ENCODE measurements at regions not wholly inside any gene's neighbourhood (a gene's known extent, or its start where the extent isn't known, plus 50 kb on each side); places are given as distances from the start of the nearest gene placed in this dataset.

- in situ Hi-C loops (cut with MboI; ENCODE audit: low pct_unique_long_range_greater_than_20kb, low sequenced_read_pairs, unreplicated experiment) = no loop called here
- DNase-seq (ENCODE audit: low spot score) = peak; percentile 50
- TF ChIP-seq CTCF (IDR thresholded peaks at IDR 0.05; ENCODE audit: extremely low read depth, insufficient read depth, missing control alignments) = peak; percentile 82
Observed at GRCh38 chr14:21868442-21869046, 194.9 kb upstream of the OR4E1 start.

- DNase-seq (ENCODE audit: low spot score) = no peak
- TF ChIP-seq CTCF (IDR thresholded peaks at IDR 0.05; ENCODE audit: extremely low read depth, insufficient read depth, missing control alignments) = no peak
- in situ Hi-C loops (cut with MboI; ENCODE audit: low pct_unique_long_range_greater_than_20kb, low sequenced_read_pairs, unreplicated experiment) = no loop called here
Observed at GRCh38 chr14:21867541-21867940, 193.9 kb upstream of the OR4E1 start.

- no peak for TF ChIP-seq CTCF (IDR thresholded peaks at IDR 0.05; ENCODE audit: extremely low read depth, insufficient read depth, missing control alignments)
- no peak for DNase-seq (ENCODE audit: low spot score)
Observed at GRCh38 chr14:21866479-21866878, 192.9 kb upstream of the OR4E1 start.

GRCh38 chr14:21863289-21863688 is 189.7 kb upstream of the OR4E1 start:
- DNase-seq (ENCODE audit: low spot score) = no peak
- in situ Hi-C loops (cut with MboI; ENCODE audit: low pct_unique_long_range_greater_than_20kb, low sequenced_read_pairs, unreplicated experiment) = no loop called here
- no peak for TF ChIP-seq CTCF (IDR thresholded peaks at IDR 0.05; ENCODE audit: extremely low read depth, insufficient read depth, missing control alignments)

More at GRCh38 chr14:21866479-21866878, 192.9 kb upstream of the OR4E1 start:
- in situ Hi-C loops (cut with MboI; ENCODE audit: low pct_unique_long_range_greater_than_20kb, low sequenced_read_pairs, unreplicated experiment) = no loop called here

- no peak for DNase-seq (ENCODE audit: low spot score)
- in situ Hi-C loops (cut with MboI; ENCODE audit: low pct_unique_long_range_greater_than_20kb, low sequenced_read_pairs, unreplicated experiment) = no loop called here
- no peak for TF ChIP-seq CTCF (IDR thresholded peaks at IDR 0.05; ENCODE audit: extremely low read depth, insufficient read depth, missing control alignments)
Observed at GRCh38 chr14:21861153-21861552, 187.5 kb upstream of the OR4E1 start.

- DNase-seq (ENCODE audit: low spot score) = peak; percentile 9
- peak; percentile 52 for TF ChIP-seq CTCF (IDR thresholded peaks at IDR 0.05; ENCODE audit: extremely low read depth, insufficient read depth, missing control alignments)
- in situ Hi-C loops (cut with MboI; ENCODE audit: low pct_unique_long_range_greater_than_20kb, low sequenced_read_pairs, unreplicated experiment) = no loop called here
Observed at GRCh38 chr14:21860172-21860571, 186.6 kb upstream of the OR4E1 start.

Data from GM13977 (cell line).